NCI-H187 treated with DMSO at 0.1 percent for 48 hours (cell line): ENCODE measurements at regions not wholly inside any gene's neighbourhood (a gene's known extent, or its start where the extent isn't known, plus 50 kb on each side); places are given as distances from the start of the nearest gene placed in this dataset.
"Not testable (repeated sequence)": the region's sequence is repeated elsewhere in the genome, so short reads cannot be mapped to it uniquely, and the experiment has no call there.

Experiments used
- DNase-seq: peaks from one replicate; lab custom pipeline; 2025; lab: John Stamatoyannopoulos, UW

DNA sequence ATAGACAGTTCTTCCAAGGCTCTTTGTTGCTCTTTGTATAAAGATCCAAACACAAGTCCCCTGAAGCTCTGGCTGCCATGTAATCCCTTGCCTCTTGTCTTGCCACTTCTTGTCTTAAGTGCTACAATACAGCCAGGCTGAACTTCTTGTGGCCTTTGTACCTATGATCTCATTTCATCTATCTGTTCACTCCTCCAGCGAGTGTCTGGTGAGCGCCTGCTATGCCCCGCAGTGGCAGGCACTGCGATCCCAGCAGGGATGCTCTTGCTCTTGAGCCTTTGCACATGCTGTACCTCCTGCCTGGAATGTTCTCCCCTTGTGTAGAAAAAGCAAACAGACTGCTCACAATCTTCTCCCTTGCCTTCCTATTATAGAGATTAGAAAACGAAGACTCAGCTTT is 81.9 kb upstream of the ADPGK start:
- no peak for DNase-seq

DNA sequence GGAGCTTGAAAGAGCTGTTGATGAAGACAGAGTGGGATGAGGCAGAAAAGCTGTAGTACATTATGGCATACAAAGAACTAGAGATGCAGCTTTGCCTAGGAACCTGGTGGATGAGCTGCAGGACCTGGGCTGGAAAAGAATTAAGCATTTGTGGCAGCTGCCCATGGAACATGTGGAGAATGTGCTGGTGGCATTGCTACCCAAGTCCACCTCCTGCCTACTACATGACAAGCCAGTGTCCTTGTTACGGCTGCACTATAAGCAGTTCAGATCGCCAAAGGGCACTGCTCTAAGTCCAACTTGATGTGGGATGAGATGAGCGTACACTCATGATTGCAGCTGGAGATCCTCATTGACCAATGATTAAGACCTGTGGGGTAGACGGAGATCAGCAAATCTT is 81.1 kb upstream of the ADPGK start:
- no peak for DNase-seq

DNA sequence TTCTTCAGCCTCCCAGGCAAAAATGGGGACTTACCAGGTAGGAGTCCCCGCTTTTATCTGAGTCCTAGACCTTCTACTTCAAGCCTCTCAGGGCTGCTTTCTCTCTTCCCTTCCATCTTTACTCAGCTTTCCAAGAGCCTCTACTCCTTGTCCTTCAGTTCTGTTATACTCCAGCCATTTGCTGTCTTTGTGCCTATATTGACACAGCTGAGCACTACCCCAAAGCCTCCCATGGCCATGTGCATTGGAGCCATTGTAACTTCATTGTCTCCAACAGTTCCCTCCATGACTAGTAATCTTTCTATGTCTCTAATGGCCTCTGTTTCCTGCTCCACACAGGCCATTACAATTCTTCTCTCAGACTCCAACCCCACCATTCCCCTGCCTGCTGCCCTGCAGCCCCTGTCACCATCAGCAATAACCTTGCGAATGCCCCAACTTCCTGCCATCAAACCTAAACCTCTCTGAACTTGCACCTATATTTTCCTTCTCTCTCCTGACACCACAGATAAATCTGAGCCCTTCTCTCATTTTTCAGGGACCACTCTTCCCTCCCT is 77.9 kb upstream of the ADPGK start:
- DNase-seq: no peak

DNA sequence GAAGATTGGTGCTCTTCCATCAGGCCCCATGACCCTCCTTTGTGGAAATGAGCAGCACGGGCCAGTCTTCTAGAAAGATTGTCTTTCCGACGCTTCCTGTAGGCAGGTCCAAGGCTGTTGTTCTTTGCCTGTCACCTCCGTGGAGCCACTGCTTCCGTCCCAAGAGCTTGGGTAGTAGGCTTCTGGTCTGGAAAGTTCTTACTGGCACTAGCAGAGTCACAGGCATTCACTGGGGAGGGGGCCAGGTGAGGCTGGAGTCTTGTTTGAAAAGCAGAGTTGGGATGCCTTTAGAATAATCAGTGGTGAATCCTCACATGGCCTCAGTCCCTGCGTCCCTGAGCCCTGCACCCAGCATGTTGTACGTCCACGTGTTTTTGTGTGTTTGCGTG is 76.2 kb upstream of the ADPGK start:
- no peak for DNase-seq

DNA sequence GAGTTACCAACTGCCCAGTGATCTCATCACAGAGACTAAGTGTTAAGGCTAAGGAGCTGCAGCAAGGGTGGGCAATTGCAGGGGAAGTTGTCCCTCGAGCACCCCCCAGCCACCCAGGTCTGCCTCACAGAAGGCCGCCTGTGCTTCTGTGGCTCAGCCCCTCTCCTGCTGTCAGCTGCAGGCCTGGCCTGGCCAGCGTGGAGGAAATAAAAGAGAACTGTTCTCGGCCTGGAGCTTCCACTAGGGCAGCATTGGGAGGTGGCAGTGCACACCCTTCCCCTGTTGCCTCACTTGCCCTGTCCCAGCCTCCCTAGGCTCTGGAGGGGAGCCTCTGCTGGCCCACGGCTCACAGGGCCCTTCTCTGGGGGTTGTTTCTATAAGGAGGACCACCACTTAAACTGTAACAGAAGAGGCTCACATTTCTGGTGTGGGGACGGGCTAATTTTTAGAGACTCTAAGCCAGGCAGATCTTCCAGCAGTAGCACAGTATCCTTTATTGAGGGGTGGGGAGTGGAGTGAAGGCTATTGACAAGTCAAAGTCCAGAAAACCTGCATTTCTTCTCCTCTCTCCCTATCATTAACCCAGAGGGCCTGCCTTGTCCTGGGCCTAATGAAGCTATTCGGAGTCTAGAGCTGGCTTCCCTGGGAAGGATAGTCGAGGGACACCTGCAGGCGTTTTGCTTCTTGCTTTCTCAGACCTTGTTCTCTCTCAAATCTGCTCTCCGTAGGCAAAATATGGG is 75.6 kb upstream of the ADPGK start:
- no peak for DNase-seq

GRCh38 chr15:72858205-72858604 is 74.6 kb upstream of the ADPGK start:
- no peak for DNase-seq

GRCh38 chr15:72857331-72858063 is 73.9 kb upstream of the ADPGK start:
- no peak for DNase-seq

- DNase-seq: no peak
These were observed 73.0 kb upstream of the ADPGK start for GRCh38 chr15:72856549-72857040.

- DNase-seq: no peak
These were observed 72.2 kb upstream of the ADPGK start for GRCh38 chr15:72855791-72856190.

- no peak for DNase-seq
These were observed 68.7 kb upstream of the ADPGK start for GRCh38 chr15:72852273-72852672.

DNA sequence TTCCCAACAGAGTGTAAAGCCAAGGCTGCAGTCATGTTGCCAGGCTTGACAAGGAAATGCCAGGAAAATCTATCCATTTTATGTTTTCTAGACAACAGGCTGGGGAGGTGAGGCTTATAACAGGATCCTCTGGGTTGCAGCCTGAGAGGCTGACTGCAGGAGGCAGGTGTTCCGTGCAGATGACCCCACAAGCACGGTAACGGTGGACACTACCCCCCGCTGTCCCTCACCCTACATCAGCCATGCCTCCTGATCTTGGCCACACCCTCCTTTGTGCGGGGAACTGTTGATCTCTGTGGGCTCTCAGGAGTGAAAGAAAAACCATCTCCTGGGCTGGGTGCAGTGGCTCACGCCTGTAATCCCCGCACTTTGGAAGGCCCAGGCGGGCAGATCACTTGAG is 68.0 kb upstream of the ADPGK start:
- no peak for DNase-seq

DNA sequence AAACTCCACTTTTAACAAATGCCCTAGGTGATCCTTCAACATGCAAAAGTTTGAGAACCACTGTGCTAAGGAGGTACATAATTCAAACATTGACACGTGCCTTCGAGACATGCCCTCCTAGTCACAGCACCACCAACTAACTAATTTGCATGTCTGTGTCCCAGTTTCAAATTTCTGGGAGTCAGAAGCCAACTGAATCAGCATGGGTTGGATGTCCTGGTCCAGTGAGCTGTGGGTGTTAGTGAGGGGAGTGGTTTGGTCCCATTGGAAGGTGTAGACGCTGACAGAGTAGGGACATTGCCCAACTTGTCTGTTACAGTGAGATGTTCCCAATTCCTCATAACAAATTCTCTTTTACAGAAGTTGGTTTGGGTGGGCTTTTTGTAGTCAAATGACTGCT is 67.3 kb upstream of the ADPGK start:
- no peak for DNase-seq

DNA sequence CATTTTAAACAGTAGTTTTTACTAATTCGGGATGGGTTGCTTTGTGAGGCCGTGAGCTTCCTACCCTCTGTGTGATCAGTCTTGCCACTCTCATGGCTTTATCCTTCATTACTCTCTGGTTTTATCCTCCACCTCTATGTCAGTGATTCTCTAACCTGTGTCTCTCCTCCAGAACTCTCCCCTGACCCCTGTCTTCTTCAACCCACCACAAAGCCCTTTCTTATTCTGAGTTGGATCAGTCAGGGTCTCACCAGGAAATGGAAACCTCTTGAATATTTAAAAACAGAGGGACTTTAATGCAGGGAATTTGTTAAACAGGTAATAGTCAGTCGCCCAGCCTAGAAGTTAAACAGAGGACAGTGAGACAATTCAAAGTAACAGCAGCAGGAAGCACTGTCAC is 64.2 kb upstream of the ADPGK start:
- no peak for DNase-seq

- DNase-seq: no peak
These were observed 63.5 kb upstream of the ADPGK start for GRCh38 chr15:72847033-72847432.

DNA sequence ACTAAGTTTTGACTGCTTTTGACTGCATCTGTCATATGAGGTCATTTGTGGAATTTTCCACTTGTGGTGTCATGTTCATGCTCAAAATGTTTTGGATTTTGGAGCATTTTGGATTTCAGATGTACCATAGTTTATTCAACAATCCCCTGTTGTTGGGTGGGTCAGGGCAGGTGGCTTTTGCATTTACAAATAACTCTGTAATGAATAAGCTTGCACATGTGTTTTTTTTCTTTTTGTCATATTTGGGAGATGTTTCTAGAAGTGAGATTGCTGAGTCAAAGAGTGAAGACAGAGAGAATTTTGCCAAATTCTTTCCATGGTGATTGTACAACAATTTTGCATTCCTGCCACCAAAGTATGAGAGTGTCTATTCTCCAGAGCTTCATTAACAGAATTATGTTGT is 62.4 kb upstream of the ADPGK start:
- no peak for DNase-seq

DNA sequence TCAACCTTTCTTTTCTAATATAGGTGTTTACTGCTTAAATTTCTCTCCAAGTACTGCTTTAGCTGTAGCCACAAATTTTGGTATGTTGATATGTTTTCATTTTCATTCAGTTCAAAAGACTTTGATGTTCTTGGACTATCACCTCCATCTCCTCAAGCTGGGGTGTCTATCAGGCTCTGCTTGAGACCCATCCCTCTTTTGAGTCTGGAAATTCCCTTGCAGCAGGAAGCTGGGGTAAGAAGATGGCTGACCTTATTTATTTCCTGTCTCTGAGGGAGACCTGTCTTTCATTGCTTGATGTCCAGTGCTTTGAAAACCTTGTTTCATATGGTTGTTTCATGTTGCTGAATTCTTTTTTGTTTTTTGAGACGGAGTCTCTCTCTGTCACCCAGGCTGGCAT is 60.5 kb upstream of the ADPGK start:
- no peak for DNase-seq

GRCh38 chr15:72843340-72843739 is 59.8 kb upstream of the ADPGK start:
- not testable (repeated sequence) for DNase-seq

DNA sequence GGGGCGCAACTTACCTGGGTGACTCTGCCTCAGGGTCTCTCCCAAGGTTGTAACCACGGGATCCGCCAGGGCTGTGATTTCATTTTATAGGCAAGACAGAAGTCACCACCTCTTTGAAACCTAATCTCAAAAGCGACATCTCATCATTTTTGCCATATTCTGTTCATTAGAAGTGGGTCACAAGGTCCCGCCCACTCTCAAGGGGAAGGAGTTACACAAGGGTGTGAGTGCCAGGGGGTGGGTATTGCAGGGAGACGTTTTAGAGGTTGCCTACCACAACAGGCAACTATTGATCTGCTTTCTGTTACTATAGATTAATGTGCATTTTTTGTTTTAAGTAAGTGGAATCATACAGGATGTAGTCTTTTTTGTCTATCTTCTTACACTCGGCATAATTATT is 56.6 kb upstream of the ADPGK start:
- no peak for DNase-seq

GRCh38 chr15:72838311-72838731 is 54.8 kb upstream of the ADPGK start:
- DNase-seq: no peak

DNA sequence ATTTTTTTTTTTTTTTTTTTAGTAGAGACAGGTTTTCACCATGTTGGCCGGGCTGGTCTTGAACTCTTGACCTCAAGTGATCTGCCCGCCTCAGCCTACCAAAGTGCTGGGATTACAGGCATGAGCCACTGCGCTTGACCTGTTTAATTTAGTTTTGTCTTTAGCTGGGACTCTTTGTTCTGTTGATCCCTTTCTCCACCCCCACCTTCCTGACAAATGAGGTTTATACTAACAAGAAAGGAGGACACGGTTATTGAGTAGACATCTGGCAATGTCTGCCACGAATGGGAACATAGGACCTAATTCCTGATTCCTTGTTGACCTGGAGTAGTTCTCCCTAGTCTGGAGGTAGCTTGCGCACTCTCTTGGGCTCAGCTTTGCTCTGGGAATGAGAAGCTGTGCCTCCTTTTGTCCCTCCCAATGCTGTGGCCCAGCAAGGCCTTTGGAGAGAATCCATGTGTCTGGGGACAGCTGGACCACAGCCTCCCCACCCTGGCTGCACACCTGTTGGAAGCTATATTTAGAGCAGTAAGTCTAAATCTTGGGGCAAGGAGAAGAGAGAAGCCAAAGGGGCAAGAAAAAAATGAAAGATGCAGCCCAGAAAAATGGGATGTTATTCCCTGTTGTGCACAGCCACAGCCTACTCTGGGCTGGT is 53.2 kb upstream of the ADPGK start:
- no peak for DNase-seq

GRCh38 chr15:72835294-72835890 is 51.8 kb upstream of the ADPGK start:
- DNase-seq: peak; percentile 26

DNA sequence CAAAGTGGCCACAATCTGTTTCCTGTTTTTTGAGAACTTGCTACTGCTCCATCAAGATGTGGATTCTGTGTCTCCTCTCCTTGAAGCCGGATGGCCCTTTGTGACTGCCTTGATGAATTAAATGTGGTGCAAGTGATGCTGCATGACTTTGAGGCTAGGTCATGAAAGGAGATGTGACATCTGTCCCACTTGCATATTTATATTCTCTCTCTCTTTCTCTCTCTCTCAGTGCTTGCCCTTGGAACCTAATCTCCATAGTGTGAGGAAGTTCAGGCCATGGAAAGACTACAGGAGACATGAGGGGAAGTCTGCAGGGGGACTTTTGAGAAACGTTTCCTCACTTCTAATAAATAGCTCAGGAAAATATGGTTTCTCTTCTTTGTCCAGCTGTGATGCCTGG is 50.0 kb upstream of the ADPGK start:
- DNase-seq: no peak
